ENCODE measurements at regions not wholly inside any gene's neighbourhood (a gene's known extent, or its start where the extent isn't known, plus 50 kb on each side); places are given as distances from the start of the nearest gene placed in this dataset.

GRCh38 chr4:79638735-79639134 lies 230.7 kb upstream of the GK2 start:
- Histone ChIP-seq H3K9ac (ENCODE audit: insufficient read length, low read depth) (no peak overlapping the region), H3K27me3 (ENCODE audit: insufficient read depth, insufficient read length) (no peaks in the 10 kb centered on the region), H3K36me3 (ENCODE audit: insufficient read depth, insufficient read length, low read length) (no peaks in the 10 kb centered on the region), H3K4me1 (ENCODE audit: insufficient read depth, insufficient read length) (no peaks in the 10 kb centered on the region), H3K4me3 (ENCODE audit: insufficient read length, low read depth) (no peak overlapping the region), H3K9me3 (ENCODE audit: insufficient read depth, low read length) (0 out of 2 replicates have a peak, but pooled peaks cover under 1% of the 10 kb centered on the region)
- TF ChIP-seq SUZ12 (IDR thresholded peaks at IDR 0.05; ENCODE audit: extremely low read depth, insufficient read depth, insufficient read length) (no peak), YY1 (IDR thresholded peaks at IDR 0.05; ENCODE audit: insufficient read depth, insufficient read length) (no peak), ZNF274 (IDR thresholded peaks at IDR 0.05; ENCODE audit: low read depth, low read length) (no peak)
- no peak for DNase-seq (ENCODE audit: low read depth, low spot score)

- Histone ChIP-seq H3K27me3 (ENCODE audit: insufficient read depth, insufficient read length) (no peaks in the 10 kb centered on the region), H3K9ac (ENCODE audit: insufficient read length, low read depth) (no peak overlapping the region), H3K36me3 (ENCODE audit: insufficient read depth, insufficient read length, low read length) (no peaks in the 10 kb centered on the region), H3K4me3 (ENCODE audit: insufficient read length, low read depth) (no peak overlapping the region), H3K4me1 (ENCODE audit: insufficient read depth, insufficient read length) (no peaks in the 10 kb centered on the region), H3K9me3 (ENCODE audit: insufficient read depth, low read length) (no peaks in the 10 kb centered on the region)
- DNase-seq (ENCODE audit: low read depth, low spot score): no peak
- TF ChIP-seq ZNF274 (IDR thresholded peaks at IDR 0.05; ENCODE audit: low read depth, low read length): no peak
- no peak for TF ChIP-seq SUZ12 (IDR thresholded peaks at IDR 0.05; ENCODE audit: extremely low read depth, insufficient read depth, insufficient read length)
- TF ChIP-seq YY1 (IDR thresholded peaks at IDR 0.05; ENCODE audit: insufficient read depth, insufficient read length): no peak
These were observed 229.0 kb upstream of the GK2 start for GRCh38 chr4:79636991-79637390.

- Histone ChIP-seq H3K36me3 (ENCODE audit: insufficient read depth, insufficient read length, low read length) (no peaks in the 10 kb centered on the region), H3K4me3 (ENCODE audit: insufficient read length, low read depth) (no peak overlapping the region), H3K9me3 (ENCODE audit: insufficient read depth, low read length) (no peaks in the 10 kb centered on the region), H3K4me1 (ENCODE audit: insufficient read depth, insufficient read length) (no peaks in the 10 kb centered on the region), H3K9ac (ENCODE audit: insufficient read length, low read depth) (no peak overlapping the region), H3K27me3 (ENCODE audit: insufficient read depth, insufficient read length) (no peaks in the 10 kb centered on the region)
- no peak for TF ChIP-seq SUZ12 (IDR thresholded peaks at IDR 0.05; ENCODE audit: extremely low read depth, insufficient read depth, insufficient read length)
- no peak for TF ChIP-seq YY1 (IDR thresholded peaks at IDR 0.05; ENCODE audit: insufficient read depth, insufficient read length)
- TF ChIP-seq ZNF274 (IDR thresholded peaks at IDR 0.05; ENCODE audit: low read depth, low read length): no peak
- DNase-seq (ENCODE audit: low read depth, low spot score): no peak
These were observed 226.1 kb upstream of the GK2 start for GRCh38 chr4:79634111-79634510.

GRCh38 chr4:79632114-79632513 lies 224.1 kb upstream of the GK2 start:
- no peak for TF ChIP-seq SUZ12 (IDR thresholded peaks at IDR 0.05; ENCODE audit: extremely low read depth, insufficient read depth, insufficient read length)
- H3K9ac ChIP-seq (ENCODE audit: insufficient read length, low read depth): no peak overlapping the region
- no peak overlapping the region for H3K4me3 ChIP-seq (ENCODE audit: insufficient read length, low read depth)
- H3K36me3 ChIP-seq (ENCODE audit: insufficient read depth, insufficient read length, low read length): no peaks in the 10 kb centered on the region
- DNase-seq (ENCODE audit: low read depth, low spot score): no peak
- H3K27me3 ChIP-seq (ENCODE audit: insufficient read depth, insufficient read length): no peaks in the 10 kb centered on the region
- H3K4me1 ChIP-seq (ENCODE audit: insufficient read depth, insufficient read length): no peaks in the 10 kb centered on the region
- H3K9me3 ChIP-seq (ENCODE audit: insufficient read depth, low read length): no peaks in the 10 kb centered on the region

- no peak for TF ChIP-seq YY1 (IDR thresholded peaks at IDR 0.05; ENCODE audit: insufficient read depth, insufficient read length)
- no peak for TF ChIP-seq ZNF274 (IDR thresholded peaks at IDR 0.05; ENCODE audit: low read depth, low read length)
- TF ChIP-seq SUZ12 (IDR thresholded peaks at IDR 0.05; ENCODE audit: extremely low read depth, insufficient read depth, insufficient read length): no peak
- DNase-seq (ENCODE audit: low read depth, low spot score): no peak
These were observed 218.6 kb upstream of the GK2 start for GRCh38 chr4:79626611-79627010.

GRCh38 chr4:79626101-79626500 lies 218.1 kb upstream of the GK2 start:
- no peaks in the 10 kb centered on the region for H3K9me3 ChIP-seq (ENCODE audit: insufficient read depth, low read length)
- H3K9ac ChIP-seq (ENCODE audit: insufficient read length, low read depth): no peak overlapping the region
- TF ChIP-seq YY1 (IDR thresholded peaks at IDR 0.05; ENCODE audit: insufficient read depth, insufficient read length) (no peak), ZNF274 (IDR thresholded peaks at IDR 0.05; ENCODE audit: low read depth, low read length) (no peak), SUZ12 (IDR thresholded peaks at IDR 0.05; ENCODE audit: extremely low read depth, insufficient read depth, insufficient read length) (no peak)
- no peaks in the 10 kb centered on the region for H3K27me3 ChIP-seq (ENCODE audit: insufficient read depth, insufficient read length)
- H3K36me3 ChIP-seq (ENCODE audit: insufficient read depth, insufficient read length, low read length): no peaks in the 10 kb centered on the region
- H3K4me1 ChIP-seq (ENCODE audit: insufficient read depth, insufficient read length): no peaks in the 10 kb centered on the region
- no peak overlapping the region for H3K4me3 ChIP-seq (ENCODE audit: insufficient read length, low read depth)
- no peak for DNase-seq (ENCODE audit: low read depth, low spot score)

More at GRCh38 chr4:79626611-79627010, 218.6 kb upstream of the GK2 start:
- H3K36me3 ChIP-seq (ENCODE audit: insufficient read depth, insufficient read length, low read length): no peaks in the 10 kb centered on the region
- H3K9ac ChIP-seq (ENCODE audit: insufficient read length, low read depth): no peak overlapping the region
- no peak overlapping the region for H3K4me3 ChIP-seq (ENCODE audit: insufficient read length, low read depth)
- no peaks in the 10 kb centered on the region for H3K4me1 ChIP-seq (ENCODE audit: insufficient read depth, insufficient read length)
- no peaks in the 10 kb centered on the region for H3K27me3 ChIP-seq (ENCODE audit: insufficient read depth, insufficient read length)
- H3K9me3 ChIP-seq (ENCODE audit: insufficient read depth, low read length): no peaks in the 10 kb centered on the region

- Histone ChIP-seq H3K4me3 (ENCODE audit: insufficient read length, low read depth) (no peak overlapping the region), H3K9ac (ENCODE audit: insufficient read length, low read depth) (no peak overlapping the region), H3K9me3 (ENCODE audit: insufficient read depth, low read length) (no peaks in the 10 kb centered on the region), H3K36me3 (ENCODE audit: insufficient read depth, insufficient read length, low read length) (no peaks in the 10 kb centered on the region), H3K4me1 (ENCODE audit: insufficient read depth, insufficient read length) (no peaks in the 10 kb centered on the region), H3K27me3 (ENCODE audit: insufficient read depth, insufficient read length) (no peaks in the 10 kb centered on the region)
- DNase-seq (ENCODE audit: low read depth, low spot score): no peak
- TF ChIP-seq ZNF274 (IDR thresholded peaks at IDR 0.05; ENCODE audit: low read depth, low read length) (no peak), YY1 (IDR thresholded peaks at IDR 0.05; ENCODE audit: insufficient read depth, insufficient read length) (no peak), SUZ12 (IDR thresholded peaks at IDR 0.05; ENCODE audit: extremely low read depth, insufficient read depth, insufficient read length) (no peak)
These were observed 217.3 kb upstream of the GK2 start for GRCh38 chr4:79625361-79625760.
